ENCODE measurements at regions not wholly inside any gene's neighbourhood (a gene's known extent, or its start where the extent isn't known, plus 50 kb on each side); places are given as distances from the start of the nearest gene placed in this dataset.

DNA sequence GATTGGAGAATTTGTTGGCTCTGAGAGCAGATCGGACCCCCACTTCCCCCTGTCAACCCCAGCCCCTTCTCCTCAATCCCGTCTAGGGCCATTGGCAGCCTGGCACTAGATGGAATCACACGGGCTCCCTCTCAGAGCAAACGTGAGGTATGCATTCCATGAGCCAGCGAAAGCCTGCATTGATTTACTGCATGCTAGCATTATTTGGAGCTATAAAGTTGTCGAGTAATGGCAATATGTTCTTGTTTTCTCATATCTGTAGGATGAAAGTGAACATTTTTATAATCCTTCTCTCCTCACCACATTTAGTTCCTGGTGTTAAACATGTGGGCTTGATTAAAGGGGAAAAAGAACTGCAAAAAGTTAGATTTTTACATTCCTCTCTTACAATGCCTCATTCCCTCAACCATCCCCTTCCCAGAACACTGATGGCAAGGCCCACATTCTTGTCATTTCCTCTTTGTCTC is 159.2 kb downstream of the SPRY1 start:
- TF ChIP-seq CTCF (IDR thresholded peaks at IDR 0.05; ENCODE audit: poor library complexity, severe bottlenecking), result no peak
- no peak for TF ChIP-seq REST (IDR thresholded peaks at IDR 0.05; ENCODE audit: borderline replicate concordance)
- no peak for TF ChIP-seq RAD21 (conservative IDR thresholded peaks at IDR 0.05)
- TF ChIP-seq EZH2 (IDR thresholded peaks at IDR 0.05; ENCODE audit: borderline replicate concordance, insufficient read depth, low read length, poor library complexity, severe bottlenecking), result no peak
- TF ChIP-seq TAF1 (IDR thresholded peaks at IDR 0.05; ENCODE audit: low read depth), result no peak

Measured in neural cell (in vitro differentiated cells).